ENCODE measurements at regions not wholly inside any gene's neighbourhood (a gene's known extent, or its start where the extent isn't known, plus 50 kb on each side); places are given as distances from the start of the nearest gene placed in this dataset.

- TF ChIP-seq, protein P1, sequence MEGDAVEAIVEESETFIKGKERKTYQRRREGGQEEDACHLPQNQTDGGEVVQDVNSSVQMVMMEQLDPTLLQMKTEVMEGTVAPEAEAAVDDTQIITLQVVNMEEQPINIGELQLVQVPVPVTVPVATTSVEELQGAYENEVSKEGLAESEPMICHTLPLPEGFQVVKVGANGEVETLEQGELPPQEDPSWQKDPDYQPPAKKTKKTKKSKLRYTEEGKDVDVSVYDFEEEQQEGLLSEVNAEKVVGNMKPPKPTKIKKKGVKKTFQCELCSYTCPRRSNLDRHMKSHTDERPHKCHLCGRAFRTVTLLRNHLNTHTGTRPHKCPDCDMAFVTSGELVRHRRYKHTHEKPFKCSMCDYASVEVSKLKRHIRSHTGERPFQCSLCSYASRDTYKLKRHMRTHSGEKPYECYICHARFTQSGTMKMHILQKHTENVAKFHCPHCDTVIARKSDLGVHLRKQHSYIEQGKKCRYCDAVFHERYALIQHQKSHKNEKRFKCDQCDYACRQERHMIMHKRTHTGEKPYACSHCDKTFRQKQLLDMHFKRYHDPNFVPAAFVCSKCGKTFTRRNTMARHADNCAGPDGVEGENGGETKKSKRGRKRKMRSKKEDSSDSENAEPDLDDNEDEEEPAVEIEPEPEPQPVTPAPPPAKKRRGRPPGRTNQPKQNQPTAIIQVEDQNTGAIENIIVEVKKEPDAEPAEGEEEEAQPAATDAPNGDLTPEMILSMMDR (conservative IDR thresholded peaks at IDR 0.05): no peak
- TF ChIP-seq ZFX (IDR thresholded peaks at IDR 0.05): no peak
Measured at GRCh38 chr5:17359451-17360011, 138.5 kb upstream of the TAF11L2 start.

Data from C4-2B (cell line).